NT2/D1 (cell line): ENCODE measurements at regions not wholly inside any gene's neighbourhood (a gene's known extent, or its start where the extent isn't known, plus 50 kb on each side); places are given as distances from the start of the nearest gene placed in this dataset.

Source experiments
- SUZ12 ChIP-seq: IDR thresholded peaks from 2 replicates; pipeline ENCODE4 v1.6.1; 2011; ENCODE audit not compliant: insufficient read length, insufficient read depth; ENCODE audit errors: extremely low read depth
- YY1 ChIP-seq: IDR thresholded peaks from 2 replicates; pipeline ENCODE4 v1.6.1; 2011; ENCODE audit not compliant: insufficient read length, insufficient read depth
- ZNF274 ChIP-seq: IDR thresholded peaks from 2 replicates; pipeline ENCODE4 v1.6.1; 2011; ENCODE audit warnings: mild to moderate bottlenecking, low read depth, low read length

DNA sequence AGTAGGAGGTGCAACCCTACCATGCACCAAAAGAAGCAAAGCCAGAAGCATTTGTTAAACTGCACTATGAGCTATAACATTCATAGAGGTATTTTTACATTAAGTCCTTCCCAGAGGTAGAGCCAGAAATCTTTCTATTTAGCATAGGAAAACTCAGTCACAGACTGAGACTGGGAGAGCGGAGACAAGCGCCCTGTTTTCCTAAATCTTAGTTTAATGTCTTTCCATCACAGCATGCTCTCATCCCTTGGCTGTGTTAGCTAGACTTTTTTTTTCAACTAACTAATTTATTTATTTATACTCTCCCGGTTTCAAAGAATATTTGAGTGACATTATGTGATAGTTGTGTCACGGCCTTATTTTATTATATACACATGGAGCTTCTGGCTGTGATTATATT lies 304.1 kb downstream of the LMX1A start:
- TF ChIP-seq YY1 (no peak), ZNF274 (no peak), SUZ12 (no peak)
